ENCODE measurements at regions not wholly inside any gene's neighbourhood (a gene's known extent, or its start where the extent isn't known, plus 50 kb on each side); places are given as distances from the start of the nearest gene placed in this dataset.

DNA sequence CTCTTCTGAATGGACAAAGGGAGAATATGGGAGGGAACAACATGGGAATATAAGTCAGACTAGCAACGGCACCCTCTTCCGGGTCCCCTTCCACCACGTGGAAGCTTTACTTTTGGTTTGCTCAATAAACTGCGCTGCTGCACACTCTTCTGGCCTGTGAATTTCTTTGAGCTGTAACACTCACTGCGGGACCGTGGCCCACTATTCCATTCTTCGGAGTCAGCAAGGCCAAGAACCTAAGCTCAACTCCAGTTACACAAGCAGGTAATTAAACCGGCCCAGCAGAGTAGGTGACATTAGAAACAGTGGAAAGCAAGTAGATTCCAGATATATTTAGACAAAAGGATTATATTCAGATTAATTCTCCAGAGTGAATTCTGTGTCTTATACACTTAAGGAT is 697.4 kb upstream of the NXPH2 start:
- TF ChIP-seq, protein P1, sequence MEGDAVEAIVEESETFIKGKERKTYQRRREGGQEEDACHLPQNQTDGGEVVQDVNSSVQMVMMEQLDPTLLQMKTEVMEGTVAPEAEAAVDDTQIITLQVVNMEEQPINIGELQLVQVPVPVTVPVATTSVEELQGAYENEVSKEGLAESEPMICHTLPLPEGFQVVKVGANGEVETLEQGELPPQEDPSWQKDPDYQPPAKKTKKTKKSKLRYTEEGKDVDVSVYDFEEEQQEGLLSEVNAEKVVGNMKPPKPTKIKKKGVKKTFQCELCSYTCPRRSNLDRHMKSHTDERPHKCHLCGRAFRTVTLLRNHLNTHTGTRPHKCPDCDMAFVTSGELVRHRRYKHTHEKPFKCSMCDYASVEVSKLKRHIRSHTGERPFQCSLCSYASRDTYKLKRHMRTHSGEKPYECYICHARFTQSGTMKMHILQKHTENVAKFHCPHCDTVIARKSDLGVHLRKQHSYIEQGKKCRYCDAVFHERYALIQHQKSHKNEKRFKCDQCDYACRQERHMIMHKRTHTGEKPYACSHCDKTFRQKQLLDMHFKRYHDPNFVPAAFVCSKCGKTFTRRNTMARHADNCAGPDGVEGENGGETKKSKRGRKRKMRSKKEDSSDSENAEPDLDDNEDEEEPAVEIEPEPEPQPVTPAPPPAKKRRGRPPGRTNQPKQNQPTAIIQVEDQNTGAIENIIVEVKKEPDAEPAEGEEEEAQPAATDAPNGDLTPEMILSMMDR (IDR thresholded peaks at IDR 0.05; ENCODE audit: control extremely low read depth, extremely low read depth): no peak
- Histone ChIP-seq H3K36me3 (ENCODE audit: control insufficient read depth in 4 of 4, insufficient read depth in 4 of 4, low read length in 4 of 4) (no peaks in the 10 kb centered on the region), H3K4me3 (no peak overlapping the region), H3K9ac (ENCODE audit: insufficient read depth in 1 of 2, low read length in 2 of 2) (no peak overlapping the region), H3K4me1 (ENCODE audit: control insufficient read depth in 5 of 5, insufficient read depth in 5 of 5, low read length in 5 of 5) (no peaks in the 10 kb centered on the region), H3K27me3 (ENCODE audit: control insufficient read depth in 3 of 3, insufficient read depth in 3 of 3, low read length in 2 of 3) (no peaks in the 10 kb centered on the region), H3K27ac (ENCODE audit: low read depth in 1 of 2, low read length in 1 of 2) (no peak overlapping the region), H3K9me3 (ENCODE audit: control insufficient read depth in 4 of 4, insufficient read depth in 3 of 4, low read length in 3 of 4) (peaks cover 0 to 2% (median 0%) of the 10 kb centered on the region in 4 donors)
- DNase-seq (no peak), ATAC-seq (ENCODE audit: insufficient read depth, low FRiP score) (no peak)
- 95% methylated on average over 8 of the region's 8 CpGs for WGBS, 2 donors

DNA sequence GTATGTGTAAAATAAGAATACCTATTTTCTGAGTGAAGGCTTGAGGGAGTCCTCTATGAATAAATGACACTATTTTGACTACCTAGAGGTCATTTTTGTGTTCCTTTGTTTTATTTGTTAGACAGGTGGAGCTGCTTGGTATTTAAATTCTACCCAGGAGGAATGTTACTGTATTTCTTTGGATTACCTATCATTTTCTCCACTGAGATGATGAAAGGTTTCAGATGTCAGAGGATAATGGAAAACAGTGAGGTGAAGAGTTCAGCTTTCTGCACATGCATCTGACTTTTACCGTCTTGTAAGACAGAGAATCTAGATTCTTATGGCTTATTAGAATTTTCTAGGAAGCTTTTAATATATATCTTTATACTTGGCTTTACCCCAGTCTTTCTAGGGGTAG is 689.8 kb upstream of the NXPH2 start:
- no peak for DNase-seq
- no peaks in the 10 kb centered on the region for H3K27me3 ChIP-seq (ENCODE audit: control insufficient read depth in 3 of 3, insufficient read depth in 3 of 3, low read length in 2 of 3)
- no peak overlapping the region for H3K9ac ChIP-seq (ENCODE audit: insufficient read depth in 1 of 2, low read length in 2 of 2)
- H3K4me3 ChIP-seq: no peak overlapping the region
- no peaks in the 10 kb centered on the region for H3K4me1 ChIP-seq (ENCODE audit: control insufficient read depth in 5 of 5, insufficient read depth in 5 of 5, low read length in 5 of 5)
- no peaks in the 10 kb centered on the region for H3K9me3 ChIP-seq (ENCODE audit: control insufficient read depth in 4 of 4, insufficient read depth in 3 of 4, low read length in 3 of 4)
- no peak overlapping the region for H3K27ac ChIP-seq (ENCODE audit: low read depth in 1 of 2, low read length in 1 of 2)
- no peaks in the 10 kb centered on the region for H3K36me3 ChIP-seq (ENCODE audit: control insufficient read depth in 4 of 4, insufficient read depth in 4 of 4, low read length in 4 of 4)
- TF ChIP-seq, protein P1 (IDR thresholded peaks at IDR 0.05; ENCODE audit: control extremely low read depth, extremely low read depth): no peak
- ATAC-seq (ENCODE audit: insufficient read depth, low FRiP score): no peak
- 79% methylated on average over 1 of the region's 1 CpG for WGBS, 2 donors

DNA sequence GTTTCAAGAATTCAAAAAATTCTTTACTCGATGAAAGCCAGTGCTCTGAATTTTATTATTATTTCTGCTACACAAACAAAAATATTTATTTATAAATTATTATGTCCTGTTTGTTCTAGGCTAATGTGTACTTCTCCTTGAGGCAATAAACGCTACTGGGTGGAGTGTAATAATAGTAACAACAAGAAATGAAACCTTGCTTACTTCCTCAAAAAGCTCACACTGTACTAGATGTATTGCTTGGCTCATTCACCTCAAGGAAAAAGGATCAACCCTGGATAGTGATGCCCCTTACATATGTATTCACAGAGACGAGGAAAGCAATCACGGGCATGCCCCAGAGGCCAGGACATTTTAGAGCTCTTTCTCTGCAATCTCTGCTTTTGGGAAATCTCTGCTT is 685.6 kb upstream of the NXPH2 start:
- H3K9ac ChIP-seq (ENCODE audit: insufficient read depth in 1 of 2, low read length in 2 of 2): no peak overlapping the region
- H3K36me3 ChIP-seq (ENCODE audit: control insufficient read depth in 4 of 4, insufficient read depth in 4 of 4, low read length in 4 of 4): no peaks in the 10 kb centered on the region
- no peak overlapping the region for H3K27ac ChIP-seq (ENCODE audit: low read depth in 1 of 2, low read length in 1 of 2)
- H3K27me3 ChIP-seq (ENCODE audit: control insufficient read depth in 3 of 3, insufficient read depth in 3 of 3, low read length in 2 of 3): no peaks in the 10 kb centered on the region
- TF ChIP-seq, protein P1 (IDR thresholded peaks at IDR 0.05; ENCODE audit: control extremely low read depth, extremely low read depth): no peak
- ATAC-seq (ENCODE audit: insufficient read depth, low FRiP score) (no peak), DNase-seq (no peak)
- H3K4me1 ChIP-seq (ENCODE audit: control insufficient read depth in 5 of 5, insufficient read depth in 5 of 5, low read length in 5 of 5): no peaks in the 10 kb centered on the region
- no peak overlapping the region for H3K4me3 ChIP-seq
- 65 to 66% methylated on average over 4 of the region's 4 CpGs for WGBS, 2 donors
- H3K9me3 ChIP-seq (ENCODE audit: control insufficient read depth in 4 of 4, insufficient read depth in 3 of 4, low read length in 3 of 4): no peaks in the 10 kb centered on the region

DNA sequence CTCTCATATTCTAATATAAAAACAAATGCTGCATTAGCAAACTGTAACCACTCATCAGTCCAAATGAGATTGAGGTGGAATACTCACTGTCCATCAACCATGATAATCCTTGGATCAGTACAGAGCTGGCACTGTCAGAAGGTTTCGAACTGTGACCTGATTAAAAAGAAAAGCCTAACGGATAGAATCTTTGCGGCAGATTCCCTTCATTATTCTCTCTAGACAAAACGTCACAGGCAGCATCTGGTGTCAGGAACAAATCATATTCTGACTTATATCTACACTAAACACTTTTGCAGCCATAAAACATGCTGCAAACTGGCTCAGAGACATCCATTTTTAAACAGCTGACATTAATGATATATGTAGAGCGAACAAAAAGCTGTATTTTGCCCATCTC is 677.7 kb upstream of the NXPH2 start:
- H3K27ac ChIP-seq (ENCODE audit: low read depth in 1 of 2, low read length in 1 of 2): no peak overlapping the region
- no peaks in the 10 kb centered on the region for H3K27me3 ChIP-seq (ENCODE audit: control insufficient read depth in 3 of 3, insufficient read depth in 3 of 3, low read length in 2 of 3)
- H3K36me3 ChIP-seq (ENCODE audit: control insufficient read depth in 4 of 4, insufficient read depth in 4 of 4, low read length in 4 of 4): no peaks in the 10 kb centered on the region
- ATAC-seq (ENCODE audit: insufficient read depth, low FRiP score) (no peak), DNase-seq (no peak)
- no peak overlapping the region for H3K4me3 ChIP-seq
- TF ChIP-seq, protein P1 (IDR thresholded peaks at IDR 0.05; ENCODE audit: control extremely low read depth, extremely low read depth): no peak
- WGBS, 2 donors: 67 to 76% methylated on average over 5 of the region's 5 CpGs
- no peak overlapping the region for H3K9ac ChIP-seq (ENCODE audit: insufficient read depth in 1 of 2, low read length in 2 of 2)
- H3K4me1 ChIP-seq (ENCODE audit: control insufficient read depth in 5 of 5, insufficient read depth in 5 of 5, low read length in 5 of 5): no peaks in the 10 kb centered on the region
- H3K9me3 ChIP-seq (ENCODE audit: control insufficient read depth in 4 of 4, insufficient read depth in 3 of 4, low read length in 3 of 4): peaks cover 0 to 12% (median 2%) of the 10 kb centered on the region in 4 donors

Measured in lung (tissue), 11 donors.